HG03103 (cell line): ENCODE measurements at regions not wholly inside any gene's neighbourhood (a gene's known extent, or its start where the extent isn't known, plus 50 kb on each side); places are given as distances from the start of the nearest gene placed in this dataset.
A peak's percentile ranks its signal among the peaks of the same experiment; 100 is the strongest.

Source experiments
- ATAC-seq: cut with Tn5 transposase; IDR thresholded peaks from one replicate; pipeline ENCODE4 v1.9.1; 2021; ENCODE audit warnings: low read depth; ENCODE audit not compliant: unreplicated experiment

GRCh38 chr10:3871424-3871996 lies 86.5 kb upstream of the KLF6 start:
- ATAC-seq: no peak

DNA sequence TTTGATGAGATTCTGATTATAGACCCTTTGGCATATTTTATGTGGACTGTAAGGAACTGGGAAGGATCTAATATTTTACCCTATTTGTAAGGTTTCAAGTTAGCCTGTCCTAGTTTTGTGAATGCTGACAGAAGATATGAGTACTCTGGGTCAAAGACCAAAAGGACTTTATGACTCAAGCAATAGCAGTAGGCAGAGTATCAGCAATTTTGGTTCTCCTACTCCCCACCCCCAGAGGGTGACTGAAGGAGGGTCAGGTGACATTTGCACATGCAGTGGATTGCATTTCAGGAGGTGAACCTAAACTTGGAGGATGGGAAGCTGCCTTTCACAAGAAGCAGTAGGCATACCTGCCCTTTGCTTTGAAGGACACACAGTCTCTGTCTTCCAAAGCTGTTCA lies 84.0 kb upstream of the KLF6 start:
- no peak for ATAC-seq

- no peak for ATAC-seq
These were observed 83.3 kb upstream of the KLF6 start for GRCh38 chr10:3868271-3868664.

- ATAC-seq: no peak
These were observed 82.7 kb upstream of the KLF6 start for GRCh38 chr10:3867454-3868270.

DNA sequence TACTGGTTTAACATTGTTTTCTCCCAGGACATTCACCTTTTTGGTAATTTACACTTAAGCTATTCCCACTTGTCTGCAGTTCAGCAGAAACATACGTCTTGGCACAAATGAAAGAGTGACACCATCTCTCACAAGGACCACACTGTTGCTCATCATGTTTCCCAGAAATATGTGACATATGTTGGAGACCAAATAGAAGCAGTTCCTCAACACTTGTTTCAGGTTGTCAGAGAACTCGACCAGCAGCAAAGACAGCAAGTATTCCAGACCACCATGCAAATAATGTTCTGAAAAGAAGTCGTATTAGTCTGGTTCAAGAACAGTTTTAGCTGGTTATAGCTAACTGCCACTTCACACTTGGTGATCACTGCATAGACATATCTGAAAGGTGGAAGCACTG lies 81.3 kb upstream of the KLF6 start:
- no peak for ATAC-seq

DNA sequence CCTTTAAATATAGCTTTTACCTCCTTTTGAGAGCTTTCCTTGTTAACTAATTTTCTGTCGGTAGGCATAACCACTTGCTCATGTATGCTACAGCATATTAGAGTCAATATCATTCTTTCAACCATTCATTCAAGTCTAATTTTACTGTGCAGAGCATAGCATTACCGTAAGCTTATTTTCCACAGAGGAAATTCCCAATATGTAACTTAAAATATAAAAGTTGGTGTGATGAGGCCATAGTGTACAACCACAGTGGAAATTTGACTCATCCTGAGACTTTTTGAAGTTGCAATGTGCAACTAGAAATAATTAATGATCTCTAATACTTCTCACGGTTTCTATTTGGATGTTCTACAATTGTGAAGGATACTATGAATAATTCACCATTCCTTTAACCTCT lies 80.6 kb upstream of the KLF6 start:
- ATAC-seq: no peak

- no peak for ATAC-seq
These were observed 76.8 kb upstream of the KLF6 start for GRCh38 chr10:3861795-3862194.

DNA sequence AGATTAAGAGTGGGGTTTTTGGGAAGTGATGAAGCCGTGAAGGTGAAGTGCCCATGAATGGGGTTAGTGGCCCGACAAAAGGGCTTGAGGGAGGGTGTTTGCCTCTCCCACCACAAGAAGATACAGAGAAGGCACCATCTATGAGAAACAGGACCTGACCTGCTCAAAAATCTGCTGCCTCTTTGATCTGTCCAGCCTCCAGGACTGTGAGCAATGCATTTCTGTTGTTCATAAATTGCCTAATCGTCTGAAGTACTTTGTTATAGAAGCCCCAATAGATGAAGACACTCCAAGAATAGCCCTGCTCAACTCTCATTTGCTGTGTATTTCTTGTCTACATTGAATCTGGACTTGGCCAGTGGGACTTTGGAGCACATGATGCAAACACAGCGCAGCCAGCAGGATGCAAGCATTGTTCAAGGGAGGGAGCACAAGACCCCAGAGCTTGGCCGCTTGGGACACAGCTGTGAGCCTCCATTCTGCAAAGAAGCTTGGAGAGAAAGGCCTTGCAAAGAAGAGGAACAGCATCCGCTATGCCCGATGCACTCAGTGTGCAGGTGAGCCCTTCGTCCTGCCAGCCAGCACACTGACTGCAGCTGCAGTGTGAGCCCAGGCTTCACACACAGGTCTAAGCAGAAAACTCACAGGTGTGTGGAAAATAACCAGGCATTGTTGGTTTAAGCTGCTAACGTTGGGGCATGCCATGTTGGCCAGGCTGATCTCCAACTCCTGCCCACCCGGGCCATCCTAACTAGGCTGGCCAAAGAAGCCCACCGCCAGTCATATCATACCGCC lies 73.2 kb upstream of the KLF6 start:
- ATAC-seq: no peak

GRCh38 chr10:3857318-3857717 lies 72.3 kb upstream of the KLF6 start:
- ATAC-seq: no peak

GRCh38 chr10:3856593-3856992 lies 71.6 kb upstream of the KLF6 start:
- ATAC-seq: no peak

DNA sequence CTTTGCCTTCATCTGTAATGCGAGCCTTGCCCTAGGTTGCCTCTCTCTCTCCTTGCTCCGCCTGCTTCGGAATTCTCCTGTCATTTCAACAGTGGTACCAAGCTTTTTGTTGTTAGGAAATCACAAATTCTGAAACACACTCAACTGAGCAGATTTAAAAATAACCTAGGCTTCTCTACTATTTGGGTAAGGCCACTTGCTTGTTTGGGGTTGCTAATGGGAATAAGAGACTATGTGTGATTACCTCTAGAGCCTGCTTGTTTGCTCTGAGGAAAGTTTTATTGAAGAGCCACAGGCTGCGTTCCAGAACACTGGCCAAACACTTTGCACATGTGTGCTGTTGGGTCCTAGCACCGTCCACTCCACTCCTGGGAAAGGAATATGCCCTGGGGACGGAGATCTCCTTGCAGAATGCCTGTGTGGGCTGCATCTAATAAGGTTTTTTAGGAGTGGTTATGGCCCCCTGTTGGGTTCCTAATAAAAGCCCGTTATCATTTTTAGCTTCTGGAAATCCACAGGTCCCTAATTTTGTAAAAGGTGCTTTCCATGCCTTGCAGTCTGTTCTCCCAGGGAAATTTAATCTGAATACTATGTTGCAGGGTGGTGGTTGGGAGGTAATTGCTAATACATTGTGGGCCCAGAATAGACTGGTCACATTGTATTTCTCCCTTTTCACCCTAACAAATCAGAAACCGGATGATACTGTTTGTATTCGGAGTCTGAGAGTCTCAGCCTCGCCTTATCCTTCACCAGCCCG lies 68.7 kb upstream of the KLF6 start:
- ATAC-seq: no peak

GRCh38 chr10:3853016-3853415 lies 68.0 kb upstream of the KLF6 start:
- ATAC-seq: no peak

DNA sequence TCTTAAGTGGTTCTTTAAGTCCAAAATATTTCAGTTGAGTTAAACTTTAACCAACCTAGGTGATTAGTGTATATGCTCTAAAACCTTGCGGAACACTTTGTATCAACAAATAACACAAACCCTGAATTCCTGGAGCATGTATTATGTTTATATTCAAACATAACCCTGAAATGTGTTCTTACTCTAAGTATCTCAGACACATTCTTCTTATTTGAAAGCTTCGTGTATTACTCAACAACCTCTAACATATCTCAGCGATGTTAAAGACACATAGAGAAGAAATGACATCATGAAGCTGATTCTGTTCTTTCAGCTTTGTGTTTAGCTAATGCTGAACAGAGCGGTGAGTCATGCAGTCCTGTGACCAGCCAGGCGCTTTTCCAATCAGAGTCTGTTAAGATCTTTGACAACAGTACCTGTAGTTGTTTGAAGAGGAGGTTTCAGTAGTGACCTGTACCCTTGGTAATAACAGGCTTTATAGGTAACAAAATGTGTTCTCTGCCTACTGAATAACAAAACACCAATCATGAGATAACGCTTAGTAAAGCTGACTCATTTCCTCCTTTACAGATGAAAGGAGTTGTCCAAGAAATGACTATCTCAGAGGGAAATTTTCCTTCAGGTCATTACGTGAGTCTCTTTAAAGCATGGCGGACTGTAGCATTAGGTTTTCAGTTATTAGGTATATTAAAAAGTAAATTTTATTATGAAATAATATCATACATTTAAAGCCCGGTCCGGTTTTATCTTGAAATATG lies 67.3 kb upstream of the KLF6 start:
- ATAC-seq: peak; percentile 73

DNA sequence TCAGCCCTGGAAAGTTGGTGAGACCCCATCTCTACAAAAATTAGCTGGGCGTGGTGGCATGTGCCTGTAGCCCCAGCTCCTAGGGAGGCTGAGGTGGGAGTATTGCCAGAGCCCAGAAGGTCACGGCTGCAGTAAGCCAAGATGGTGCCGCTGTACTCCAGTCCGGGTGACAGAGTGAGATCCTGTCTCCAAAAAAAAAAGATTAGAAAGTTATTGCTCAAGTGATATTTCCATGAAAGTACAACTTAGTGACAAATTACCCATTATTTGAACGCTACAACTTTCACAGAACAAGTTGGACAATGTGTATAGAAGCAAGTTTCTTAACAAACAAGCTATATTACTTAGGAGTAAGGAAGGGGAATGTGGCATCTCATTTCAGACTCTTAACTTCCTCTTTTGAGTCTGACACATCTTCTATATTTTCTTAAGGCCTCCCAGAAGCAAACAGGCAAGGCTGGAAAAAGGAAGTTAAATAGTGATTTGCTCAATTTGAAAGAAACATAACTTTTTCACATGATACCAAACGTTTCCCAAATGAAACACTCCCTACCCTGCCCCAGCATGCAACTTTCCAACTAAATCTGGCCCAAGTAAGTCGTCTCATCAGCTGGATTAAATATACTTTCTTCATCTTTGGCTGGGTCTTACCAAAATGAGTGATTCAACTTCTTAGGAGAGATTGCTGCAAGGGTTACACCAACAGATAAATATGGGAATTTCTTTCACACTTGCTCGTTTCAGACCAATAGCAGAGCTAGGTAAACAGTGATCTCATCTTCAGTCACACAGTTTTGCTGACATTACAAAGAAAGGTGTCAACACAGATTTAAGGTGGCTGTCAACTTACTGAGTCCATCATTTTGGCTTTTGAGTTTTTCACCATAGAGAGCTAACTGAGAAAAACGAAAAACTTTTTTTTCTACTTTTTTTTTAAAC lies 66.3 kb upstream of the KLF6 start:
- ATAC-seq: peak; percentile 36

DNA sequence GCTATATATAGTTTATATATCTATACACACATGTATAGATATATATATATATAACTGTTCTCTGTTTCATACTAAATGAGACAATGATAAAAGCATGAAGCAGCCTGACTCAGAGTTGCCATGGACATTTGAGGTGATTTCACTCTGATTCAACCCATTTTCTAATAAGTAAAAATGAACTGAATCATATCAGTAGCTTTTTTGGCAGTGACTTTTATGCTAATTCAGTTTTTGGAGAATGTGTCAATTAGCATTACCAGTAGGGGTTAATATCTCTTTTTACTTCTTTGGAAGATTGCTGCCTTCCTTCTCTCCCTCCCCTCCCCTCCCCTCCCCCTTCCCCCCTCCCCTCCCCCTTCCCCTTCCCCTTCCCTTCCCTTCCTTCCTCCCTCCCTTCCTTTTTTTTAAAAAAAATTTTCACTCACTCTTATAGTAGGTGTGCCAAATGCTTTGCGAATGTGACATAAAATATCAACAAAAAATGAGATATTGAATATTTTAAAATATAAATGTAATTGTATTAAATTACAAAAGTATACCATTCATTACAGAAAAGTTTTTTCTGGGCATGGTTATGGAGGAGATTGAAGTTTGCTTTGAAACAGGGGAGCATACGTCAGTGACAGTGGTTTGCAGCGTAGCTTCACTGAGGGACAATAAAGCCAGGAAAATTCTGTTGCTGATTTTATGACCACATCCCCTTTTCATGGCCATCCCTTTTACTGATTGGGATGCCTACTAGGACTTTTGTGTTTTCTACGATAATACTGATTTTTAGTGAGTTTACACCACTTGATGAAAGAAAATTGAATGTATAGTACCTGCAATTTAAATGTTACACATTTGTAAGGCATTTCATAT lies 64.0 kb upstream of the KLF6 start:
- no peak for ATAC-seq

- no peak for ATAC-seq
These were observed 63.2 kb upstream of the KLF6 start for GRCh38 chr10:3848005-3848774.

DNA sequence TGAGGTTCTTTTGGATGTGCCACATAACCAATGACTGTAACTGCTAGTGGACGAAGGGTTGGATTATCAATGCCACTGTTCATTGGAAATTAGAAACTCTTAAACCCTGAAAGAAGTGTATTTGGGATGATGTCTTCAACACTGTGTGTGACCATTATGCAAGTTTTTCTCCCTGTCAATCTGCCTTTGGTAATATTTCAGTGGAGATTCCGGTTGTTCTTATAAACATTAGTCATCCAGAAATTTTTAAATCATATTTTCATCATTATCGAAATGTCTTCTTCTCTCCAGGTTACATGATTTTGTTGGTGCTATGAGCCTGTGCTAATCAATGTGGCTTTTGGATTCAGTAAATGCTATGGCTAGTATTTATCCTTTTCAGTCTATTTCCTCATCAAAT lies 61.7 kb upstream of the KLF6 start:
- ATAC-seq: no peak
